ENCODE measurements at regions not wholly inside any gene's neighbourhood (a gene's known extent, or its start where the extent isn't known, plus 50 kb on each side); places are given as distances from the start of the nearest gene placed in this dataset.
"Not testable (repeated sequence)": the region's sequence is repeated elsewhere in the genome, so short reads cannot be mapped to it uniquely, and the experiment has no call there.

DNA sequence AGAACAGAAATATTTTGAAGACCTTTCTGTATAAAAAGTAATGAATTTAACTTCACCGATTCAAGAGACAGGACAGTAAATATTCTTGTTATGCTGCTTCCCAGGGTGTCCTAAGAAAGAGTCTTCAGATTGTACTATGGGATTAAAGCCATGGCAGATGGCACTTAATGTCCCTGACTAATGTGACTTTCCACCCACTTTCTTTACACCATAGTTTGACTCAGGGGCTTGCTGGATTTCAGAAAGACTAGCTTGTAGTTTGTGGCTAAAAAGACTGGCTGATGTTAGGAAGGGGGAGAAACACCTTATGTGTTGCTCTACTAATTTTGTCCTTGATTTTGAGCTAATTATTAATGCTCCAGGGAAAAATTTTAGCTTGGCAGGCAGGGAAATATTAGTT lies 75.9 kb downstream of the UTRN start:
- H3K4me3 ChIP-seq (ENCODE audit: low read depth, low read length), result no peak overlapping the region
- TF ChIP-seq, protein P1, sequence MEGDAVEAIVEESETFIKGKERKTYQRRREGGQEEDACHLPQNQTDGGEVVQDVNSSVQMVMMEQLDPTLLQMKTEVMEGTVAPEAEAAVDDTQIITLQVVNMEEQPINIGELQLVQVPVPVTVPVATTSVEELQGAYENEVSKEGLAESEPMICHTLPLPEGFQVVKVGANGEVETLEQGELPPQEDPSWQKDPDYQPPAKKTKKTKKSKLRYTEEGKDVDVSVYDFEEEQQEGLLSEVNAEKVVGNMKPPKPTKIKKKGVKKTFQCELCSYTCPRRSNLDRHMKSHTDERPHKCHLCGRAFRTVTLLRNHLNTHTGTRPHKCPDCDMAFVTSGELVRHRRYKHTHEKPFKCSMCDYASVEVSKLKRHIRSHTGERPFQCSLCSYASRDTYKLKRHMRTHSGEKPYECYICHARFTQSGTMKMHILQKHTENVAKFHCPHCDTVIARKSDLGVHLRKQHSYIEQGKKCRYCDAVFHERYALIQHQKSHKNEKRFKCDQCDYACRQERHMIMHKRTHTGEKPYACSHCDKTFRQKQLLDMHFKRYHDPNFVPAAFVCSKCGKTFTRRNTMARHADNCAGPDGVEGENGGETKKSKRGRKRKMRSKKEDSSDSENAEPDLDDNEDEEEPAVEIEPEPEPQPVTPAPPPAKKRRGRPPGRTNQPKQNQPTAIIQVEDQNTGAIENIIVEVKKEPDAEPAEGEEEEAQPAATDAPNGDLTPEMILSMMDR (IDR thresholded peaks at IDR 0.05; ENCODE audit: low read depth, low read length), result no peak
- no peak for DNase-seq
- no peaks in the 10 kb centered on the region for H3K27me3 ChIP-seq (ENCODE audit: insufficient read depth, low read depth, severe bottlenecking)
- no peaks in the 10 kb centered on the region for H3K9me3 ChIP-seq (ENCODE audit: severe bottlenecking)
- H3K36me3 ChIP-seq, result no peaks in the 10 kb centered on the region
- no peak overlapping the region for H3K27ac ChIP-seq

DNA sequence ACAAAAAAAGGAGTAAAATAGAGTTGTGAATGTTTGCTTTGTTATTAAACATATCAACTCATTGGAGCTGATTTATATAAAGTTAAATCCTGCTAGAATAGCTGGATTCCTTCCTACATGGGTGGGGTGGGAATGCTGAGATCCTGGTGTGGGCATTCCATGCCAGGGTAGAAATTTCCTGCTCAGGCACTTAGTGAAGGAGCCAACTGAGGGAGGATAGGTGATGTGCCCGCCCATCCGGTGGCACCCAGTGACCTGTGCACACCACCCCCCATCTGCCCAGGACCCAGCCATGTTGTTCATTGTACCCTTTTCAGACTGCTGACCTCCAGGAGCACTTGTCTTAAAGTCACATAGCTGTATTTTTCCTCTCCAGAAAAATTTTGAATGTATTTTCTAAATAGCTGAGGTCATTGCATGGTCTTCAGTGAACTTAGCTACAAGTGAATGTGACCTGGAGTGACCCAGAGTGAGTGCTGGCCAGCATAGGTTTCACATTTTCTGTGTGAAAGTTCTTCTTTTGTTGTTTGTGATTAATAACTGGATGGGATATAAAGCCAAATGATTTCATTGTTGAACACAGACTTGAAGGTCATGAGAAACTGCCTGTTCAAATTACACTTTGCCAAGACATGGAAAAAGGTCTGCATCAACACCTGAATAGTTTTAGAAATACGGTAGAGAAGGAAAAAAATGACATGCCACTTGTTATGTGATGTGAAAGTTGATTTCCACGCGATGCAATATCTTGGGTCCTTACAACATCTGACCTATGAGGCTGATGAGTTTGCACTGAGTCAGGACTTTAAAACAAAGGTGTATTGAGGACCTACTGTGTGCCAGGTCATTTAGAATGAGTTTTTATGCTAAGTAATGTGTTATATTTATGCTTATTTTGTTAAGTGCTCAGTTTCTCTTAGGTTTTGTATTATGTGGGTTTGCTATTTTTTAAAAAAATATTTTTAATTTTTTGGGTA lies 77.2 kb downstream of the UTRN start:
- TF ChIP-seq, protein P1 (IDR thresholded peaks at IDR 0.05; ENCODE audit: low read depth, low read length), result no peak
- H3K27ac ChIP-seq, result no peak overlapping the region
- H3K27me3 ChIP-seq (ENCODE audit: insufficient read depth, low read depth, severe bottlenecking), result no peaks in the 10 kb centered on the region
- H3K36me3 ChIP-seq, result no peaks in the 10 kb centered on the region
- no peak for DNase-seq
- H3K4me3 ChIP-seq (ENCODE audit: low read depth, low read length), result no peak overlapping the region
- no peaks in the 10 kb centered on the region for H3K9me3 ChIP-seq (ENCODE audit: severe bottlenecking)

DNA sequence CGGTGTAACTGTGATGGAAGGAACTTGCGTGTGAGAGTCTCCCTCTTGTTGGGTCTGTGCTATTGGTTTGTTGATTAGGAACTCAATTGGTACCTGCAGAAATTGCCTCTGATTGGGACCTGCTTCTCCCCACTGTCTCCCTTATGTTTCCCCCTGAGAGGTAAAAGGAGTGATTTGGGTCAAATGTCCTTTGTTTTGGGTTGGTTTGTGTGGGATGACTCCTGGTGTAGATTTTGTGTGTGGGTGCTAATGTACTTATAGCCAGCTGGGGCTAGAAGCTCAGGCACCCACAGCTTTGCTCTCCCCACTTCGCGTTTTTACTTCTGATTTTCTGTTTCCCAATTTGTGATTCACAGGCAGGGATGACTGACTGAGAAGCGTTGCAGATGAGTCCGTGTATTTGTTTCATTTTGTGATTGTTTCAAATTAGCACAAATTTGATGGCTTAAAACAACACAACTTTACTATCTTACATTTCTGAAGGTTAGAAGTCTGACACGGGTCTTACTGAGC lies 79.1 kb downstream of the UTRN start:
- DNase-seq, result no peak
- no peak overlapping the region for H3K27ac ChIP-seq
- H3K36me3 ChIP-seq, result no peaks in the 10 kb centered on the region
- H3K27me3 ChIP-seq (ENCODE audit: insufficient read depth, low read depth, severe bottlenecking), result no peaks in the 10 kb centered on the region
- TF ChIP-seq, protein P1 (IDR thresholded peaks at IDR 0.05; ENCODE audit: low read depth, low read length), result no peak
- H3K4me3 ChIP-seq (ENCODE audit: low read depth, low read length), result no peak overlapping the region
- no peaks in the 10 kb centered on the region for H3K9me3 ChIP-seq (ENCODE audit: severe bottlenecking)

DNA sequence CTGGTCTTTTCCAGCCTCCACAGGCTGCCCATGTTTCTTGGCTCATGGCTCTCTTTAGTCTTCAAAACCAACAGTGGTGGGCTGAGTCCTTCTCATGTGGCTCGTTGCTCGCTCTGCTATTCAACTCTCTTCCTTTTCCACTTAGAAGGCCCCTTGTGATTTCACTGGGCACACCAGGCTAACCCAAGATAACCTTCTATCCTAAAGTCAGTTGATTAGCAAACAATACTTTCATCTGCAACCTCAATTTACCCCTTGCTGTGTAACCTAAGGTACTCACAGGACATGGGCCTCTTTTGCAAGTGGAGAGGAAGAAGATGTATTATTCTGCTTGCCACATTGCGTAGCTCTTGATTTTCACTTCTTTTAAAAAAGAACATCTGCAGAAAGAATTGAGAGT lies 79.6 kb downstream of the UTRN start:
- no peak for DNase-seq
- H3K4me3 ChIP-seq (ENCODE audit: low read depth, low read length), result no peak overlapping the region
- TF ChIP-seq, protein P1 (IDR thresholded peaks at IDR 0.05; ENCODE audit: low read depth, low read length), result no peak
- no peak overlapping the region for H3K27ac ChIP-seq
- H3K36me3 ChIP-seq, result no peaks in the 10 kb centered on the region
- no peaks in the 10 kb centered on the region for H3K9me3 ChIP-seq (ENCODE audit: severe bottlenecking)
- no peaks in the 10 kb centered on the region for H3K27me3 ChIP-seq (ENCODE audit: insufficient read depth, low read depth, severe bottlenecking)

DNA sequence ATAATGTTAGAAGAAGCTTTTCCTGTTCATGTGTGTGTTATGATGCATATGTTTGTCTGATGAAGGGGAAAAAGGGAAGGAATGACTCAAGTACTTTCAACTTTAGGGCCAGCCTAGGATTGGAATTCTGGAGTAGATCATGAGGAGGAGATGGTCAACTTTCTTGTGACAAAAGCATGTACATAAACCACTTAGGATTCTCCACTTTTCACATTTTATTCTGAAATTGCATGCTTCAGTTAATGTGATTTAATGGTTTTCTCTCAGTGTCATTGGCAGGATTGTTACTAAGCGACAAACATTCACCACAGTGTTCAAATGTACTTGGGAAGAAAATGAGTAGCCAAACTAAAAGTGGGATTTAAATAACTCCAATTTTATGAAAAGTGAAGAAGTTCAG lies 80.1 kb downstream of the UTRN start:
- DNase-seq, result no peak
- H3K4me3 ChIP-seq (ENCODE audit: low read depth, low read length), result no peak overlapping the region
- no peaks in the 10 kb centered on the region for H3K36me3 ChIP-seq
- no peaks in the 10 kb centered on the region for H3K9me3 ChIP-seq (ENCODE audit: severe bottlenecking)
- H3K27ac ChIP-seq, result no peak overlapping the region
- no peaks in the 10 kb centered on the region for H3K27me3 ChIP-seq (ENCODE audit: insufficient read depth, low read depth, severe bottlenecking)
- TF ChIP-seq, protein P1 (IDR thresholded peaks at IDR 0.05; ENCODE audit: low read depth, low read length), result no peak

DNA sequence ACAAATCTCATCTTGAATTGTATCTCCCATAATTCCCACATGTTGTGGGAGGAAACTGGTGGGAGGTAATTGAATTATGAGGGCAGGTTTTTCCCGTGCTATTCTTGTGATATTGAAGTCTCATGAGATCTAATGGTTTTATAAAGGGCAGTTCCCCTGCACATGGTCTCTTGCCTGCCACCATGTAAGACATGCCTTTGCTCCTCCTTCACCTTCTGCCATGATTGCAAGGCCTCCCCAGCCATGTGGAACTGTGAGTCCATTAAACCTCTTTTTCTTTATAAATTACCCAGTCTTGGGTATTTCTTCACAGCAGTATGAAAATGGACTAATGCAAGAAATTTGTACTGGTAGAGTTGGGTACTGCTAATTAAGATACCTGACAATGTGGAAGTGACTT lies 84.6 kb downstream of the UTRN start:
- not testable (repeated sequence) for H3K27me3 ChIP-seq (ENCODE audit: insufficient read depth, low read depth, severe bottlenecking); H3K36me3 ChIP-seq; DNase-seq; H3K4me3 ChIP-seq (ENCODE audit: low read depth, low read length); H3K27ac ChIP-seq; H3K9me3 ChIP-seq (ENCODE audit: severe bottlenecking)

Measured in WERI-Rb-1 (cell line).